Thyroid gland (tissue), 4 donors: ENCODE measurements at regions not wholly inside any gene's neighbourhood (a gene's known extent, or its start where the extent isn't known, plus 50 kb on each side); places are given as distances from the start of the nearest gene placed in this dataset.

ENCODE experiments used
- CTCF ChIP-seq, 6 experiments: fragments of 200-600 bp in 3 of 6; fragments of 450-650 bp in 3 of 6; sonication (generic) in 3 of 6; IDR thresholded peaks; one replicate each; pipeline ENCODE4 v1.5.1; 2016 to 2019; ENCODE audit warnings: antibody characterized with exemption in 6 of 6, mild to moderate bottlenecking in 2 of 6, inconsistent platforms in 1 of 6, moderate library complexity in 1 of 6
- POLR2A ChIP-seq, 2 donors: fragments of 450-650 bp; IDR thresholded peaks; one replicate each; pipeline ENCODE4 v1.6.1; 2017; ENCODE audit warnings: antibody characterized with exemption in 2 of 2, mild to moderate bottlenecking in 2 of 2, moderate library complexity in 1 of 2

- TF ChIP-seq CTCF (IDR thresholded peaks at IDR 0.05) (no peak), POLR2A (IDR thresholded peaks at IDR 0.05) (no peak)
Measured at GRCh38 chr21:15119486-15119885, 54.7 kb upstream of the NRIP1 start.
